IMR-90 (cell line): ENCODE measurements at regions not wholly inside any gene's neighbourhood (a gene's known extent, or its start where the extent isn't known, plus 50 kb on each side); places are given as distances from the start of the nearest gene placed in this dataset.

ENCODE experiments used
- CEBPB ChIP-seq: IDR thresholded peaks from 2 replicates; pipeline ENCODE4 v1.6.1; 2012; ENCODE audit warnings: low read depth, low read length, improper control_type of control experiment
- CTCF ChIP-seq: conservative IDR thresholded peaks from 2 replicates; pipeline ENCODE4 v1.5.1; 2012; ENCODE audit warnings: mild to moderate bottlenecking, low read depth, low read length, improper control_type of control experiment
- MAFK ChIP-seq: IDR thresholded peaks from 2 replicates; pipeline ENCODE4 v1.6.1; 2012; ENCODE audit warnings: low read depth, low read length, improper control_type of control experiment
- MAZ ChIP-seq: IDR thresholded peaks from 2 replicates; pipeline ENCODE4 v1.6.1; 2012; ENCODE audit warnings: low read depth, mild to moderate bottlenecking, low read length, improper control_type of control experiment, moderate library complexity, borderline replicate concordance
- POLR2A ChIP-seq: IDR thresholded peaks from 2 replicates; pipeline ENCODE4 v1.6.1; 2012; ENCODE audit warnings: mild to moderate bottlenecking, low read depth, low read length
- RAD21 ChIP-seq: IDR thresholded peaks from 2 replicates; pipeline ENCODE4 v1.6.1; 2012; ENCODE audit warnings: low read length, improper control_type of control experiment
- RFX5 ChIP-seq: IDR thresholded peaks from 2 replicates; pipeline ENCODE4 v1.8.0; 2012; ENCODE audit warnings: low read depth, mild to moderate bottlenecking, low read length, moderate library complexity
- SMC3 ChIP-seq: fragments of 150-350 bp; IDR thresholded peaks from 2 replicates; pipeline ENCODE4 v1.6.1; 2016; ENCODE audit warnings: low read depth, mild to moderate bottlenecking, antibody characterized with exemption, low read length, moderate library complexity
- USF2 ChIP-seq: fragments of 150-350 bp; IDR thresholded peaks from 2 replicates; pipeline ENCODE4 v1.6.1; 2017; ENCODE audit warnings: mild to moderate bottlenecking, antibody characterized with exemption, low read length, low read depth
- TF ChIP-seq, protein P1 (sequence below): fragments of 150-350 bp; IDR thresholded peaks from 2 replicates; pipeline ENCODE4 v1.6.1; 2016; ENCODE audit warnings: low read depth, mild to moderate bottlenecking, low read length, moderate library complexity, borderline replicate concordance

DNA sequence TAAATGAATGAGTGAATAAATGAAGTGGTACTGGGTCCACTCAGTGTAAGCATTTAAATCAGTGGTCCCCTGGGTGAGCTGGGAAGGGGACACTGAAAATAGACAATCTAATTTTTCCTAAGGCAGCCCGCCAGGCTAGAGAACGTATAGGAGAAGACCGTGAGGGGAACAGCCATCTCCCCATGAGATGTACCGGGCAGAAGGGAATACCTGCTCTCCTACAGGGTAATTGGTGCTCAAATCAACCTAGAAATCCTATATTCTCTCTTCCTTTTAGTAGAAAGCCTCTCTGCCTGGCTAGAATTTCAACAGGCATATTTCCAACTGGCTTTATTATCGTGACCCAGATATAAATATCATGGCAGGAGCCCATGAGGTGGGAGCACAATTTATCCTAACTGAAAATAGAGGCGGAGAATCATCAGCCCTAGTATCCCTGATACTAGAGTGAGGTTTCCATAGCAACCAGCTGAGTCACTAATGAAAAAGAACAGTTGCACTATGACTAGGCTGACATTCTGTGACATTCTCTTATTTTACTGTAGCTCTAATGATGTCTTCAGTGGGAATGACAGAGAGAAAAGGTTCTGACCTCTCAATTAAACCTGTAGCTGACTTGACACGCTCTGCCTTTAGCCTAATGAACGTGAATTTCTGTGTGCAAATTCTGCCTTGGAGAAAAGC lies 96.5 kb upstream of the CAST start:
- TF ChIP-seq RFX5: no peak
- TF ChIP-seq CTCF: no peak
- TF ChIP-seq CEBPB: peak; percentile 19; the same call in 1 of the 2 replicates
- TF ChIP-seq SMC3: no peak
- TF ChIP-seq USF2: no peak
- no peak for TF ChIP-seq MAZ
- TF ChIP-seq POLR2A: no peak
- TF ChIP-seq, protein P1, sequence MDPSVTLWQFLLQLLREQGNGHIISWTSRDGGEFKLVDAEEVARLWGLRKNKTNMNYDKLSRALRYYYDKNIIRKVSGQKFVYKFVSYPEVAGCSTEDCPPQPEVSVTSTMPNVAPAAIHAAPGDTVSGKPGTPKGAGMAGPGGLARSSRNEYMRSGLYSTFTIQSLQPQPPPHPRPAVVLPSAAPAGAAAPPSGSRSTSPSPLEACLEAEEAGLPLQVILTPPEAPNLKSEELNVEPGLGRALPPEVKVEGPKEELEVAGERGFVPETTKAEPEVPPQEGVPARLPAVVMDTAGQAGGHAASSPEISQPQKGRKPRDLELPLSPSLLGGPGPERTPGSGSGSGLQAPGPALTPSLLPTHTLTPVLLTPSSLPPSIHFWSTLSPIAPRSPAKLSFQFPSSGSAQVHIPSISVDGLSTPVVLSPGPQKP: no peak
- no peak for TF ChIP-seq RAD21
- peak; percentile 33; the same call in 1 of the 2 replicates for TF ChIP-seq MAFK
